ENCODE measurements at regions not wholly inside any gene's neighbourhood (a gene's known extent, or its start where the extent isn't known, plus 50 kb on each side); places are given as distances from the start of the nearest gene placed in this dataset.

- H3K9ac ChIP-seq (ENCODE audit: insufficient read depth, low read length, poor library complexity, severe bottlenecking), result no peak overlapping the region
- intact Hi-C loops (cut with micrococcal nuclease), result no loop called here
- no peaks in the 10 kb centered on the region for H4K20me1 ChIP-seq (ENCODE audit: insufficient read depth, low read length)
- no peaks in the 10 kb centered on the region for H3K79me2 ChIP-seq (ENCODE audit: insufficient read depth, low read length)
- peaks cover 9 to 37% (median 21%) of the 10 kb centered on the region in 7 donors for H3K9me3 Mint-ChIP-seq
- no peaks in the 10 kb centered on the region for H3K4me1 ChIP-seq (ENCODE audit: control insufficient read depth in 1 of 2, insufficient read depth in 2 of 2, low read length in 2 of 2)
- H2AFZ ChIP-seq (ENCODE audit: insufficient read depth, low read depth, low read length, poor library complexity, severe bottlenecking), result no peak overlapping the region
- H3K36me3 ChIP-seq (replicated peaks in 1 of 2; ENCODE audit: control insufficient read depth in 1 of 2, insufficient read depth in 2 of 2, low read length in 2 of 2), result no peaks in the 10 kb centered on the region
- no peak overlapping the region for H3K4me3 Mint-ChIP-seq
- H3K36me3 Mint-ChIP-seq, result no peaks in the 10 kb centered on the region
- no peak overlapping the region for H3K27ac Mint-ChIP-seq
- no peak for DNase-seq
- H3K27me3 ChIP-seq (ENCODE audit: control insufficient read depth in 2 of 2, insufficient read depth in 2 of 2, low read length in 2 of 2), result no peaks in the 10 kb centered on the region
- H3K27me3 Mint-ChIP-seq (ENCODE audit: low read depth in 3 of 3), result no peaks in the 10 kb centered on the region
- TF ChIP-seq CTCF (IDR thresholded peaks at IDR 0.05), result no peak
- peaks cover 22 to 40% of the 10 kb centered on the region in 2 donors for H3K9me3 ChIP-seq (replicated peaks in 1 of 2; ENCODE audit: control insufficient read depth in 1 of 2, insufficient read depth in 1 of 2, low read length in 2 of 2)
- no peaks in the 10 kb centered on the region for H3K4me1 Mint-ChIP-seq
- WGBS (ENCODE audit: insufficient coverage), result no CpG with 5 or more reads among the region's 1 CpG
- H3K27ac ChIP-seq (ENCODE audit: low read depth in 1 of 2, low read length in 2 of 2), result no peak overlapping the region
- H3K4me2 ChIP-seq (replicated peaks; ENCODE audit: extremely low read depth, low read length, poor library complexity, severe bottlenecking), result no peak overlapping the region
- H3K4me3 ChIP-seq (replicated peaks in 1 of 3; ENCODE audit: low read depth in 2 of 3, low read length in 3 of 3), result no peak overlapping the region
Observed at GRCh38 chr1:95558791-95559190, 324.8 kb downstream of the RWDD3 start.

GRCh38 chr1:95561346-95561745 is 327.3 kb downstream of the RWDD3 start:
- Histone ChIP-seq H3K36me3 (replicated peaks in 1 of 2; ENCODE audit: control insufficient read depth in 1 of 2, insufficient read depth in 2 of 2, low read length in 2 of 2) (no peaks in the 10 kb centered on the region), H3K9me3 (replicated peaks in 1 of 2; ENCODE audit: control insufficient read depth in 1 of 2, insufficient read depth in 1 of 2, low read length in 2 of 2) (peaks cover 19 to 37% of the 10 kb centered on the region in 2 donors), H3K4me3 (replicated peaks in 1 of 3; ENCODE audit: low read depth in 2 of 3, low read length in 3 of 3) (no peak overlapping the region), H3K27me3 (ENCODE audit: control insufficient read depth in 2 of 2, insufficient read depth in 2 of 2, low read length in 2 of 2) (no peaks in the 10 kb centered on the region), H3K4me2 (replicated peaks; ENCODE audit: extremely low read depth, low read length, poor library complexity, severe bottlenecking) (no peak overlapping the region), H3K9ac (ENCODE audit: insufficient read depth, low read length, poor library complexity, severe bottlenecking) (no peak overlapping the region), H4K20me1 (ENCODE audit: insufficient read depth, low read length) (no peaks in the 10 kb centered on the region), H3K4me1 (ENCODE audit: control insufficient read depth in 1 of 2, insufficient read depth in 2 of 2, low read length in 2 of 2) (no peaks in the 10 kb centered on the region), H3K27ac (ENCODE audit: low read depth in 1 of 2, low read length in 2 of 2) (no peak overlapping the region), H2AFZ (ENCODE audit: insufficient read depth, low read depth, low read length, poor library complexity, severe bottlenecking) (no peak overlapping the region), H3K79me2 (ENCODE audit: insufficient read depth, low read length) (no peaks in the 10 kb centered on the region)
- H3K27me3 Mint-ChIP-seq (ENCODE audit: low read depth in 3 of 3), result no peaks in the 10 kb centered on the region
- H3K9me3 Mint-ChIP-seq, result peaks cover 8 to 33% (median 18%) of the 10 kb centered on the region in 7 donors
- TF ChIP-seq CTCF (IDR thresholded peaks at IDR 0.05), result no peak
- H3K4me3 Mint-ChIP-seq, result no peak overlapping the region
- intact Hi-C loops (cut with micrococcal nuclease), result no loop called here
- H3K36me3 Mint-ChIP-seq, result no peaks in the 10 kb centered on the region
- no peak overlapping the region for H3K27ac Mint-ChIP-seq
- H3K4me1 Mint-ChIP-seq, result no peaks in the 10 kb centered on the region
- no peak for DNase-seq

Data from CD14-positive monocyte (primary cell).